Ishikawa (cell line): ENCODE measurements at regions not wholly inside any gene's neighbourhood (a gene's known extent, or its start where the extent isn't known, plus 50 kb on each side); places are given as distances from the start of the nearest gene placed in this dataset.

Source experiments
- CEBPB ChIP-seq: IDR thresholded peaks from 2 replicates; pipeline ENCODE4 v1.6.1; 2012
- CREB1 ChIP-seq: IDR thresholded peaks from 2 replicates; pipeline ENCODE4 v1.6.1; 2012; ENCODE audit warnings: low read depth
- EGR1 ChIP-seq: IDR thresholded peaks from 2 replicates; pipeline ENCODE4 v1.6.1; 2012
- EP300 ChIP-seq: IDR thresholded peaks from 2 replicates; pipeline ENCODE4 v1.6.1; 2012; ENCODE audit warnings: borderline replicate concordance
- FOXM1 ChIP-seq: IDR thresholded peaks from 2 replicates; pipeline ENCODE4 v1.6.1; 2012; ENCODE audit warnings: low read depth, borderline replicate concordance
- MAX ChIP-seq: IDR thresholded peaks from 2 replicates; pipeline ENCODE4 v1.6.1; 2012
- NFIC ChIP-seq: IDR thresholded peaks from 2 replicates; pipeline ENCODE4 v1.6.1; 2012
- RAD21 ChIP-seq: IDR thresholded peaks from 2 replicates; pipeline ENCODE4 v1.6.1; 2012; ENCODE audit warnings: low read depth
- REST ChIP-seq: IDR thresholded peaks from 2 replicates; pipeline ENCODE4 v1.6.1; 2012; ENCODE audit warnings: low read depth, mild to moderate bottlenecking
- TAF1 ChIP-seq: IDR thresholded peaks from 2 replicates; pipeline ENCODE4 v1.6.1; 2012; ENCODE audit warnings: low read depth, mild to moderate bottlenecking
- TCF12 ChIP-seq: IDR thresholded peaks from 2 replicates; pipeline ENCODE4 v1.6.1; 2012; ENCODE audit warnings: low read depth
- TEAD4 ChIP-seq: IDR thresholded peaks from 2 replicates; pipeline ENCODE4 v1.6.1; 2012
- USF1 ChIP-seq: IDR thresholded peaks from 2 replicates; pipeline ENCODE4 v1.6.1; 2012
- YY1 ChIP-seq: IDR thresholded peaks from 2 replicates; pipeline ENCODE4 v1.6.1; 2012; ENCODE audit warnings: low read depth
- ZBTB7A ChIP-seq: IDR thresholded peaks from 2 replicates; pipeline ENCODE4 v1.6.1; 2012; ENCODE audit warnings: low read depth

GRCh38 chr1:221396526-221396925, 345.4 kb downstream of the DUSP10 start:
- TF ChIP-seq CREB1: no peak
- TF ChIP-seq TAF1: no peak
- TF ChIP-seq RAD21: no peak
- TF ChIP-seq USF1: no peak
- TF ChIP-seq CEBPB: no peak
- TF ChIP-seq EGR1: no peak
- TF ChIP-seq FOXM1: no peak

GRCh38 chr1:221397141-221397540, 344.7 kb downstream of the DUSP10 start:
- no peak for TF ChIP-seq TEAD4
- TF ChIP-seq MAX: no peak
- TF ChIP-seq TAF1: no peak
- no peak for TF ChIP-seq TCF12

- TF ChIP-seq RAD21: no peak
- TF ChIP-seq USF1: no peak
- TF ChIP-seq TAF1: no peak
- no peak for TF ChIP-seq CREB1
- no peak for TF ChIP-seq REST
- TF ChIP-seq EP300: no peak
- no peak for TF ChIP-seq MAX
- TF ChIP-seq TCF12: no peak
- TF ChIP-seq ZBTB7A: no peak
- TF ChIP-seq FOXM1: no peak
- no peak for TF ChIP-seq EGR1
- TF ChIP-seq NFIC: no peak
- no peak for TF ChIP-seq CEBPB
- TF ChIP-seq TEAD4: no peak
- no peak for TF ChIP-seq YY1
Measured at GRCh38 chr1:221397606-221398005, 344.3 kb downstream of the DUSP10 start.

GRCh38 chr1:221405146-221405545, 336.7 kb downstream of the DUSP10 start:
- no peak for TF ChIP-seq CEBPB
- TF ChIP-seq USF1: no peak
- no peak for TF ChIP-seq REST
- TF ChIP-seq EGR1: no peak
- TF ChIP-seq EP300: no peak

GRCh38 chr1:221408117-221408803, 333.6 kb downstream of the DUSP10 start:
- TF ChIP-seq REST (no peak), CREB1 (no peak), FOXM1 (no peak), YY1 (no peak), CEBPB (no peak), EGR1 (no peak), MAX (no peak), ZBTB7A (no peak), TEAD4 (no peak), USF1 (no peak), NFIC (no peak), TAF1 (no peak), EP300 (no peak), RAD21 (no peak)
